Lower leg skin (tissue), 3 donors: ENCODE measurements at regions not wholly inside any gene's neighbourhood (a gene's known extent, or its start where the extent isn't known, plus 50 kb on each side); places are given as distances from the start of the nearest gene placed in this dataset.

Experiments used
- CTCF ChIP-seq, 3 donors: fragments of 450-650 bp; IDR thresholded peaks; one replicate each; pipeline ENCODE4 v1.5.1; 2016; ENCODE audit warnings: antibody characterized with exemption in 3 of 3, mild to moderate bottlenecking in 3 of 3, moderate library complexity in 2 of 3
- POLR2A ChIP-seq, 2 donors: fragments of 450-650 bp; IDR thresholded peaks; one replicate each; pipeline ENCODE4 v1.6.1; 2016 to 2017; ENCODE audit warnings: antibody characterized with exemption in 2 of 2, mild to moderate bottlenecking in 1 of 2, moderate library complexity in 1 of 2

- no peak for TF ChIP-seq CTCF (IDR thresholded peaks at IDR 0.05)
- TF ChIP-seq POLR2A (IDR thresholded peaks at IDR 0.05), result no peak
Observed at GRCh38 chr4:152104901-152105357, 344.1 kb upstream of the GATB start.
